CMK (cell line): ENCODE measurements at regions not wholly inside any gene's neighbourhood (a gene's known extent, or its start where the extent isn't known, plus 50 kb on each side); places are given as distances from the start of the nearest gene placed in this dataset.
"Not testable (repeated sequence)": the region's sequence is repeated elsewhere in the genome, so short reads cannot be mapped to it uniquely, and the experiment has no call there.

Experiments used
- DNase-seq: peaks from one replicate; pipeline ENCODE4 v3.0.0-alpha.2; 2010; ENCODE audit warnings: low read depth

- no peak for DNase-seq
These were observed 144.3 kb upstream of the MRPS22 start for GRCh38 chr3:139199421-139200010.

GRCh38 chr3:139201446-139202225, 142.2 kb upstream of the MRPS22 start:
- DNase-seq = no peak

GRCh38 chr3:139202226-139202958, 141.4 kb upstream of the MRPS22 start:
- DNase-seq = no peak

GRCh38 chr3:139202959-139203349, 140.9 kb upstream of the MRPS22 start:
- no peak for DNase-seq

- DNase-seq = no peak
These were observed 140.1 kb upstream of the MRPS22 start for GRCh38 chr3:139203752-139204151.

- DNase-seq = no peak
These were observed 139.1 kb upstream of the MRPS22 start for GRCh38 chr3:139204728-139205127.

GRCh38 chr3:139213936-139214335, 129.9 kb upstream of the MRPS22 start:
- no peak for DNase-seq

GRCh38 chr3:139216958-139217357, 126.9 kb upstream of the MRPS22 start:
- no peak for DNase-seq

GRCh38 chr3:139217633-139218032, 126.2 kb upstream of the MRPS22 start:
- no peak for DNase-seq

- DNase-seq = no peak
These were observed 125.8 kb upstream of the MRPS22 start for GRCh38 chr3:139218046-139218445.

GRCh38 chr3:139219463-139219862, 124.4 kb upstream of the MRPS22 start:
- DNase-seq = no peak

- no peak for DNase-seq
These were observed 121.6 kb upstream of the MRPS22 start for GRCh38 chr3:139222100-139222657.

- DNase-seq = no peak
These were observed 118.3 kb upstream of the MRPS22 start for GRCh38 chr3:139225548-139225947.

- DNase-seq = no peak
These were observed 117.1 kb upstream of the MRPS22 start for GRCh38 chr3:139226731-139227130.

- DNase-seq = no peak
These were observed 116.7 kb upstream of the MRPS22 start for GRCh38 chr3:139227165-139227564.

- no peak for DNase-seq
These were observed 116.0 kb upstream of the MRPS22 start for GRCh38 chr3:139227827-139228226.

GRCh38 chr3:139230391-139230790, 113.4 kb upstream of the MRPS22 start:
- DNase-seq = no peak

GRCh38 chr3:139231555-139232281, 112.1 kb upstream of the MRPS22 start:
- no peak for DNase-seq

- DNase-seq = not testable (repeated sequence)
These were observed 111.5 kb upstream of the MRPS22 start for GRCh38 chr3:139232341-139232740.

- no peak for DNase-seq
These were observed 109.3 kb upstream of the MRPS22 start for GRCh38 chr3:139234491-139234890.

- no peak for DNase-seq
These were observed 108.6 kb upstream of the MRPS22 start for GRCh38 chr3:139235192-139235591.

- no peak for DNase-seq
These were observed 107.5 kb upstream of the MRPS22 start for GRCh38 chr3:139236336-139236735.
